ENCODE measurements at regions not wholly inside any gene's neighbourhood (a gene's known extent, or its start where the extent isn't known, plus 50 kb on each side); places are given as distances from the start of the nearest gene placed in this dataset.

DNA sequence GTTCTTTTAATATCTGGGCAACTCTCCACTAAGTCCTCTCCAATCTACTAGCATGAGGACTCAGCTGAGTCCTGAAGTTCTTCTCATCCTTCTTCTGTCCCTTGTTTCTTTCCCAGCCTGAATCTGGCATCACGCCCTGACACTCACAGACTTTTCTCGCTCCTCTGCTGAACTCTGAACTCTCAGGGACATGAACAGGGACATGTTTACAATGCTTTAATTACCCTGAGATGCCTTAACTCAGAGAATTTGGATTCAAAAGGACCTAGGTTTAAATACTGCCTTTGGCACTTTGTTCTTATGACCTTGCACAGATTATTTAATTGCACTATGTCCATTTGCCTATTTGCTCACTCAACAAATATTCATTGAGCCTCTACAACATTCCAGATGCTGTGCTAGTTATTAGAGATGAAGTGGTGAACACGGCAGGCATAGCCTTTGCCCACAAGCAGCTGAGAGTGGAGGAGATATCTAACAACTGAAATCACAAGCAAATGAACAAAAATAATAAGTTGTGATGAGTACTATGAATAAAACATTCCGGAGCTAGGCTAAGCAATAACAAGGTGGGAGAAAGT is 106.0 kb downstream of the ADRB2 start:
- Histone ChIP-seq H3K18ac (ENCODE audit: low read depth, low read length) (no peak overlapping the region), H2BK5ac (ENCODE audit: low read depth, low read length, poor library complexity, severe bottlenecking) (no peak overlapping the region), H2BK20ac (ENCODE audit: low read depth, low read length) (no peak overlapping the region), H3K4me1 (ENCODE audit: control insufficient read depth, insufficient read depth, low read length) (peaks cover 8% of the 10 kb centered on the region; the same call in 1 of the 2 replicates), H4K5ac (ENCODE audit: low read depth, low read length) (no peak overlapping the region), H2AK9ac (replicated peaks; ENCODE audit: low read depth, low read length, poor library complexity) (no peak overlapping the region), H2BK15ac (ENCODE audit: low read depth, low read length) (no peak overlapping the region), H3K23ac (ENCODE audit: low read depth, low read length) (no peak overlapping the region), H3K9me3 (ENCODE audit: control insufficient read depth, insufficient read depth, low read length) (no peaks in the 10 kb centered on the region), H4K20me1 (ENCODE audit: insufficient read depth, low read length) (no peaks in the 10 kb centered on the region), H3K4me2 (ENCODE audit: low read depth, low read length) (no peak overlapping the region), H3K14ac (replicated peaks; ENCODE audit: low read depth, low read length) (no peak overlapping the region), H3K36me3 (ENCODE audit: control insufficient read depth, insufficient read depth, low read length) (no peaks in the 10 kb centered on the region), H2BK120ac (ENCODE audit: low read depth, low read length) (no peak overlapping the region), H2AK5ac (ENCODE audit: low read depth, low read length) (no peak overlapping the region), H3K27ac (ENCODE audit: insufficient read depth, low read length) (no peak overlapping the region), H4K91ac (ENCODE audit: insufficient read depth, low read depth, low read length) (no peak overlapping the region), H3K79me1 (ENCODE audit: low read depth in 1 of 2, low read length in 2 of 2) (no peaks in the 10 kb centered on the region), H3K9me1 (ENCODE audit: insufficient read depth, low read length) (no peaks in the 10 kb centered on the region; the same call in 1 of the 2 replicates), H3K4ac (ENCODE audit: low read depth, low read length) (no peak overlapping the region), H3K9ac (ENCODE audit: low read depth, low read length) (no peak overlapping the region), H2AFZ (replicated peaks; ENCODE audit: low read length, poor library complexity) (no peak overlapping the region), H3K56ac (ENCODE audit: extremely low read depth, insufficient read depth, low read length) (no peak overlapping the region), H4K8ac (ENCODE audit: low read depth in 2 of 2, low read length in 2 of 2) (no peak overlapping the region), H3K4me3 (ENCODE audit: insufficient read depth, low read depth, low read length) (no peak overlapping the region), H3K27me3 (ENCODE audit: control insufficient read depth, insufficient read depth, low read length) (no peaks in the 10 kb centered on the region)
- peak; percentile 80 for ATAC-seq (ENCODE audit: low read depth)
- DNase-seq, result no peak
- WGBS, 2 experiments (ENCODE audit: extremely low coverage in 2 of 2, insufficient read length in 1 of 2), result 40% methylated on average over 2 of the region's 4 CpGs; no CpG with 5 or more reads in 1 of the 2 experiments
- in situ Hi-C loops (cut with MboI; ENCODE audit: low sequenced_read_pairs), result no loop called here
- intact Hi-C loops (cut with micrococcal nuclease), result no loop called here
- dilution Hi-C loops (cut with HindIII; ENCODE audit: low sequenced_read_pairs, unreplicated experiment), result no loop called here
- ChIA-PET POLR2A (ENCODE audit: unreplicated experiment) (no interaction called here), CTCF (no interaction called here)
- no TSS peak for BruUV-seq (replicated peaks)
- TF ChIP-seq MAZ (IDR thresholded peaks at IDR 0.05; ENCODE audit: borderline replicate concordance, low read depth, low read length) (no peak), CEBPB (IDR thresholded peaks at IDR 0.05; ENCODE audit: low read depth, low read length) (no peak), CHD1 (IDR thresholded peaks at IDR 0.05; ENCODE audit: low read depth, low read length) (no peak), NFE2L2 (IDR thresholded peaks at IDR 0.05; ENCODE audit: low read depth, low read length) (no peak), SMC3 (IDR thresholded peaks at IDR 0.05; ENCODE audit: low read depth, low read length) (no peak), POLR2A (IDR thresholded peaks at IDR 0.05; ENCODE audit: low read depth, low read length) (no peak), FOS (IDR thresholded peaks at IDR 0.05; ENCODE audit: low read depth, low read length) (no peak), RAD21 (IDR thresholded peaks at IDR 0.05; ENCODE audit: low read length) (no peak), MAFK (IDR thresholded peaks at IDR 0.05; ENCODE audit: low read depth, low read length) (no peak), RCOR1 (IDR thresholded peaks at IDR 0.05; ENCODE audit: insufficient replicate concordance, low read length) (no peak), BHLHE40 (IDR thresholded peaks at IDR 0.05; ENCODE audit: low read depth, low read length) (no peak), RFX5 (IDR thresholded peaks at IDR 0.05; ENCODE audit: low read depth, low read length) (no peak), MXI1 (IDR thresholded peaks at IDR 0.05; ENCODE audit: borderline replicate concordance, low read depth, low read length) (no peak)
- TF ChIP-seq, protein P1, sequence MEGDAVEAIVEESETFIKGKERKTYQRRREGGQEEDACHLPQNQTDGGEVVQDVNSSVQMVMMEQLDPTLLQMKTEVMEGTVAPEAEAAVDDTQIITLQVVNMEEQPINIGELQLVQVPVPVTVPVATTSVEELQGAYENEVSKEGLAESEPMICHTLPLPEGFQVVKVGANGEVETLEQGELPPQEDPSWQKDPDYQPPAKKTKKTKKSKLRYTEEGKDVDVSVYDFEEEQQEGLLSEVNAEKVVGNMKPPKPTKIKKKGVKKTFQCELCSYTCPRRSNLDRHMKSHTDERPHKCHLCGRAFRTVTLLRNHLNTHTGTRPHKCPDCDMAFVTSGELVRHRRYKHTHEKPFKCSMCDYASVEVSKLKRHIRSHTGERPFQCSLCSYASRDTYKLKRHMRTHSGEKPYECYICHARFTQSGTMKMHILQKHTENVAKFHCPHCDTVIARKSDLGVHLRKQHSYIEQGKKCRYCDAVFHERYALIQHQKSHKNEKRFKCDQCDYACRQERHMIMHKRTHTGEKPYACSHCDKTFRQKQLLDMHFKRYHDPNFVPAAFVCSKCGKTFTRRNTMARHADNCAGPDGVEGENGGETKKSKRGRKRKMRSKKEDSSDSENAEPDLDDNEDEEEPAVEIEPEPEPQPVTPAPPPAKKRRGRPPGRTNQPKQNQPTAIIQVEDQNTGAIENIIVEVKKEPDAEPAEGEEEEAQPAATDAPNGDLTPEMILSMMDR (conservative IDR thresholded peaks at IDR 0.05; ENCODE audit: low read depth, low read length), result no peak
- TF ChIP-seq, protein P2, sequence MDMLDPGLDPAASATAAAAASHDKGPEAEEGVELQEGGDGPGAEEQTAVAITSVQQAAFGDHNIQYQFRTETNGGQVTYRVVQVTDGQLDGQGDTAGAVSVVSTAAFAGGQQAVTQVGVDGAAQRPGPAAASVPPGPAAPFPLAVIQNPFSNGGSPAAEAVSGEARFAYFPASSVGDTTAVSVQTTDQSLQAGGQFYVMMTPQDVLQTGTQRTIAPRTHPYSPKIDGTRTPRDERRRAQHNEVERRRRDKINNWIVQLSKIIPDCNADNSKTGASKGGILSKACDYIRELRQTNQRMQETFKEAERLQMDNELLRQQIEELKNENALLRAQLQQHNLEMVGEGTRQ (IDR thresholded peaks at IDR 0.05; ENCODE audit: low read depth, low read length), result no peak
- TF ChIP-seq, protein P3, sequence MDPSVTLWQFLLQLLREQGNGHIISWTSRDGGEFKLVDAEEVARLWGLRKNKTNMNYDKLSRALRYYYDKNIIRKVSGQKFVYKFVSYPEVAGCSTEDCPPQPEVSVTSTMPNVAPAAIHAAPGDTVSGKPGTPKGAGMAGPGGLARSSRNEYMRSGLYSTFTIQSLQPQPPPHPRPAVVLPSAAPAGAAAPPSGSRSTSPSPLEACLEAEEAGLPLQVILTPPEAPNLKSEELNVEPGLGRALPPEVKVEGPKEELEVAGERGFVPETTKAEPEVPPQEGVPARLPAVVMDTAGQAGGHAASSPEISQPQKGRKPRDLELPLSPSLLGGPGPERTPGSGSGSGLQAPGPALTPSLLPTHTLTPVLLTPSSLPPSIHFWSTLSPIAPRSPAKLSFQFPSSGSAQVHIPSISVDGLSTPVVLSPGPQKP (IDR thresholded peaks at IDR 0.05; ENCODE audit: borderline replicate concordance, low read depth, low read length), result no peak

All from IMR-90 (cell line).